ENCODE measurements at regions not wholly inside any gene's neighbourhood (a gene's known extent, or its start where the extent isn't known, plus 50 kb on each side); places are given as distances from the start of the nearest gene placed in this dataset.
"Not testable (repeated sequence)": the region's sequence is repeated elsewhere in the genome, so short reads cannot be mapped to it uniquely, and the experiment has no call there.

GRCh38 chr3:110525558-110526064 lies 546.0 kb upstream of the NECTIN3 start:
- ATAC-seq; H3K9me3 Mint-ChIP-seq; H3K4me1 Mint-ChIP-seq; H3K4me3 Mint-ChIP-seq; H3K27ac Mint-ChIP-seq; DNase-seq (ENCODE audit: low spot score in 2 of 2); H3K36me3 Mint-ChIP-seq: not testable (repeated sequence)

- DNase-seq (ENCODE audit: low spot score in 2 of 2) (no peak), ATAC-seq (no peak)
- no peaks in the 10 kb centered on the region for H3K9me3 Mint-ChIP-seq
- no peaks in the 10 kb centered on the region for H3K4me1 Mint-ChIP-seq
- no peak overlapping the region for H3K27ac Mint-ChIP-seq
- no peaks in the 10 kb centered on the region for H3K36me3 Mint-ChIP-seq
- H3K4me3 Mint-ChIP-seq, result no peak overlapping the region
These were observed 544.6 kb upstream of the NECTIN3 start for GRCh38 chr3:110526777-110527727.

- H3K27ac Mint-ChIP-seq, result no peak overlapping the region
- H3K4me1 Mint-ChIP-seq, result no peaks in the 10 kb centered on the region
- no peak overlapping the region for H3K4me3 Mint-ChIP-seq
- no peaks in the 10 kb centered on the region for H3K9me3 Mint-ChIP-seq
- DNase-seq (ENCODE audit: low spot score in 2 of 2) (no peak), ATAC-seq (no peak)
- H3K36me3 Mint-ChIP-seq, result no peaks in the 10 kb centered on the region
These were observed 543.1 kb upstream of the NECTIN3 start for GRCh38 chr3:110528305-110529121.

- no peaks in the 10 kb centered on the region for H3K36me3 Mint-ChIP-seq
These were observed 540.7 kb upstream of the NECTIN3 start for GRCh38 chr3:110530902-110531301.

GRCh38 chr3:110533089-110533488 lies 538.5 kb upstream of the NECTIN3 start:
- Mint-ChIP-seq H3K4me3 (no peak overlapping the region), H3K36me3 (no peaks in the 10 kb centered on the region), H3K27ac (no peak overlapping the region), H3K4me1 (no peaks in the 10 kb centered on the region), H3K9me3 (no peaks in the 10 kb centered on the region)
- DNase-seq (ENCODE audit: low spot score in 2 of 2) (no peak), ATAC-seq (no peak)

More at GRCh38 chr3:110530902-110531301, 540.7 kb upstream of the NECTIN3 start:
- no peak overlapping the region for H3K4me3 Mint-ChIP-seq
- ATAC-seq, result no peak
- no peak overlapping the region for H3K27ac Mint-ChIP-seq
- no peaks in the 10 kb centered on the region for H3K4me1 Mint-ChIP-seq
- no peaks in the 10 kb centered on the region for H3K9me3 Mint-ChIP-seq
- no peak for DNase-seq (ENCODE audit: low spot score in 2 of 2)

GRCh38 chr3:110542552-110543150 lies 529.0 kb upstream of the NECTIN3 start:
- ATAC-seq (no peak), DNase-seq (ENCODE audit: low spot score in 2 of 2) (no peak)
- no peaks in the 10 kb centered on the region for H3K9me3 Mint-ChIP-seq
- no peaks in the 10 kb centered on the region for H3K4me1 Mint-ChIP-seq
- no peaks in the 10 kb centered on the region for H3K36me3 Mint-ChIP-seq
- H3K4me3 Mint-ChIP-seq, result no peak overlapping the region
- no peak overlapping the region for H3K27ac Mint-ChIP-seq

- H3K4me1 Mint-ChIP-seq, result no peaks in the 10 kb centered on the region
- no peaks in the 10 kb centered on the region for H3K36me3 Mint-ChIP-seq
- no peaks in the 10 kb centered on the region for H3K9me3 Mint-ChIP-seq
- no peak overlapping the region for H3K27ac Mint-ChIP-seq
- no peak for DNase-seq (ENCODE audit: low spot score in 2 of 2)
- ATAC-seq, result no peak
- H3K4me3 Mint-ChIP-seq, result no peak overlapping the region
These were observed 526.9 kb upstream of the NECTIN3 start for GRCh38 chr3:110544730-110545129.

GRCh38 chr3:110550511-110550910 lies 521.1 kb upstream of the NECTIN3 start:
- no peak for ATAC-seq
- Mint-ChIP-seq H3K9me3 (no peaks in the 10 kb centered on the region), H3K27ac (no peak overlapping the region), H3K4me1 (no peaks in the 10 kb centered on the region), H3K4me3 (no peak overlapping the region), H3K36me3 (no peaks in the 10 kb centered on the region)
- DNase-seq (ENCODE audit: low spot score in 2 of 2), result no peak

- ATAC-seq (no peak), DNase-seq (ENCODE audit: low spot score in 2 of 2) (no peak)
- no peak overlapping the region for H3K27ac Mint-ChIP-seq
- H3K4me3 Mint-ChIP-seq, result no peak overlapping the region
- no peaks in the 10 kb centered on the region for H3K4me1 Mint-ChIP-seq
- no peaks in the 10 kb centered on the region for H3K36me3 Mint-ChIP-seq
- H3K9me3 Mint-ChIP-seq, result no peaks in the 10 kb centered on the region
These were observed 509.0 kb upstream of the NECTIN3 start for GRCh38 chr3:110562621-110563020.

GRCh38 chr3:110564674-110565073 lies 506.9 kb upstream of the NECTIN3 start:
- no peaks in the 10 kb centered on the region for H3K4me1 Mint-ChIP-seq
- ATAC-seq (no peak), DNase-seq (ENCODE audit: low spot score in 2 of 2) (no peak)
- H3K27ac Mint-ChIP-seq, result no peak overlapping the region
- H3K4me3 Mint-ChIP-seq, result no peak overlapping the region
- H3K9me3 Mint-ChIP-seq, result no peaks in the 10 kb centered on the region
- no peaks in the 10 kb centered on the region for H3K36me3 Mint-ChIP-seq

- ATAC-seq, result no peak
- Mint-ChIP-seq H3K36me3 (no peaks in the 10 kb centered on the region), H3K27ac (no peak overlapping the region), H3K4me1 (no peaks in the 10 kb centered on the region), H3K4me3 (no peak overlapping the region), H3K9me3 (no peaks in the 10 kb centered on the region)
- no peak for DNase-seq (ENCODE audit: low spot score in 2 of 2)
These were observed 504.6 kb upstream of the NECTIN3 start for GRCh38 chr3:110567029-110567428.

- Mint-ChIP-seq H3K9me3 (peaks cover 2% of the 10 kb centered on the region), H3K36me3 (no peaks in the 10 kb centered on the region), H3K4me1 (no peaks in the 10 kb centered on the region), H3K27ac (no peak overlapping the region), H3K4me3 (no peak overlapping the region)
- ATAC-seq (peak; percentile 74), DNase-seq (ENCODE audit: low spot score in 2 of 2) (no peak)
These were observed 503.4 kb upstream of the NECTIN3 start for GRCh38 chr3:110568246-110568645.

GRCh38 chr3:110569073-110569472 lies 502.5 kb upstream of the NECTIN3 start:
- no peaks in the 10 kb centered on the region for H3K4me1 Mint-ChIP-seq
- H3K4me3 Mint-ChIP-seq, result no peak overlapping the region
- H3K9me3 Mint-ChIP-seq, result peaks cover 2% of the 10 kb centered on the region
- no peaks in the 10 kb centered on the region for H3K36me3 Mint-ChIP-seq
- DNase-seq (ENCODE audit: low spot score in 2 of 2), result no peak
- no peak for ATAC-seq
- H3K27ac Mint-ChIP-seq, result no peak overlapping the region

GRCh38 chr3:110575702-110576101 lies 495.9 kb upstream of the NECTIN3 start:
- Mint-ChIP-seq H3K4me3 (no peak overlapping the region), H3K9me3 (peaks cover 2% of the 10 kb centered on the region), H3K36me3 (no peaks in the 10 kb centered on the region), H3K27ac (no peak overlapping the region), H3K4me1 (no peaks in the 10 kb centered on the region)
- ATAC-seq (no peak), DNase-seq (ENCODE audit: low spot score in 2 of 2) (no peak)

GRCh38 chr3:110576960-110577359 lies 494.7 kb upstream of the NECTIN3 start:
- no peak for ATAC-seq
- no peak for DNase-seq (ENCODE audit: low spot score in 2 of 2)
- Mint-ChIP-seq H3K9me3 (peaks cover 2% of the 10 kb centered on the region), H3K4me3 (no peak overlapping the region), H3K27ac (no peak overlapping the region), H3K4me1 (no peaks in the 10 kb centered on the region), H3K36me3 (no peaks in the 10 kb centered on the region)
